GM12864 (cell line): ENCODE measurements at regions not wholly inside any gene's neighbourhood (a gene's known extent, or its start where the extent isn't known, plus 50 kb on each side); places are given as distances from the start of the nearest gene placed in this dataset.
A peak's percentile ranks its signal among the peaks of the same experiment; 100 is the strongest.

Experiments
- DNase-seq: peaks from one replicate; pipeline ENCODE4 v3.0.0-alpha.2; 2011; ENCODE audit warnings: low read depth
- H3K4me3 ChIP-seq: 2 replicates; pipeline ENCODE4 v1.5.1; 2011; ENCODE audit warnings: mild to moderate bottlenecking, low read depth, low read length, control low read depth
- CTCF ChIP-seq: IDR thresholded peaks from 2 replicates; pipeline ENCODE4 v1.5.1; 2011; ENCODE audit warnings: low read depth, mild to moderate bottlenecking, moderate library complexity, low read length, control low read depth, inconsistent platforms; ENCODE audit errors: missing control alignments

- no peak for DNase-seq
- no peak overlapping the region for H3K4me3 ChIP-seq
- no peak for TF ChIP-seq CTCF
These were observed 2334.0 kb downstream of the PCDH7 start for GRCh38 chr4:33054161-33054560.

- no peak overlapping the region for H3K4me3 ChIP-seq
- no peak for DNase-seq
- TF ChIP-seq CTCF: no peak
These were observed 2334.6 kb downstream of the PCDH7 start for GRCh38 chr4:33054656-33055196.

- no peak overlapping the region for H3K4me3 ChIP-seq
- DNase-seq: no peak
- TF ChIP-seq CTCF: no peak
These were observed 2337.6 kb downstream of the PCDH7 start for GRCh38 chr4:33057736-33058135.

- TF ChIP-seq CTCF: no peak
- DNase-seq: no peak
- no peak overlapping the region for H3K4me3 ChIP-seq
These were observed 2338.8 kb downstream of the PCDH7 start for GRCh38 chr4:33058998-33059397.

- H3K4me3 ChIP-seq: no peak overlapping the region
- TF ChIP-seq CTCF: peak; percentile 30
- no peak for DNase-seq
These were observed 2340.7 kb downstream of the PCDH7 start for GRCh38 chr4:33060674-33061542.

GRCh38 chr4:33061727-33062126, 2341.6 kb downstream of the PCDH7 start:
- no peak for DNase-seq
- TF ChIP-seq CTCF: no peak
- H3K4me3 ChIP-seq: no peak overlapping the region
